OCI-LY1 (cell line): ENCODE measurements at regions not wholly inside any gene's neighbourhood (a gene's known extent, or its start where the extent isn't known, plus 50 kb on each side); places are given as distances from the start of the nearest gene placed in this dataset.

Source experiments
- H2AFZ ChIP-seq: fragments of 200-600 bp; sonication (generic), shearing (Covaris generic); 2 replicates; pipeline ENCODE4 v1.6.0; 2014; ENCODE audit warnings: antibody characterized with exemption, mild to moderate bottlenecking, low read length
- H3F3A ChIP-seq: fragments of 200-600 bp; sonication (generic), shearing (Covaris generic); 2 replicates; pipeline ENCODE4 v1.6.0; 2014; ENCODE audit warnings: mild to moderate bottlenecking, antibody characterized with exemption, low read length, moderate library complexity; ENCODE audit not compliant: insufficient read depth
- H3K27ac ChIP-seq: fragments of 200-600 bp; sonication (generic); 2 replicates; pipeline ENCODE4 v1.5.1; 2014; ENCODE audit warnings: low read length, mixed run types, mild to moderate bottlenecking, low read depth; ENCODE audit not compliant: poor library complexity, severe bottlenecking
- H3K27me3 ChIP-seq: fragments of 200-600 bp; sonication (generic); 2 replicates; pipeline ENCODE4 v1.6.0; 2014; ENCODE audit warnings: antibody characterized with exemption, mild to moderate bottlenecking, low read length, moderate library complexity; ENCODE audit not compliant: insufficient read depth
- H3K36me3 ChIP-seq: fragments of 200-600 bp; sonication (generic); 2 replicates; pipeline ENCODE4 v1.6.1; 2014; ENCODE audit warnings: mild to moderate bottlenecking, antibody characterized with exemption, low read length, moderate library complexity, mixed read lengths; ENCODE audit not compliant: insufficient read depth
- H3K4me1 ChIP-seq: fragments of 200-600 bp; sonication (generic); 2 replicates; pipeline ENCODE4 v1.5.1; 2014; ENCODE audit warnings: mild to moderate bottlenecking, low read length, moderate library complexity; ENCODE audit not compliant: insufficient read depth, severe bottlenecking
- H3K4me2 ChIP-seq: fragments of 200-600 bp; sonication (generic), shearing (Covaris generic); 2 replicates; pipeline ENCODE4 v1.6.1; 2014; ENCODE audit warnings: low read length
- H3K4me3 ChIP-seq: fragments of 200-600 bp; sonication (generic); 2 replicates; pipeline ENCODE4 v1.5.1; 2014; ENCODE audit warnings: low read length, low read depth, mild to moderate bottlenecking, mixed read lengths; ENCODE audit not compliant: poor library complexity, severe bottlenecking
- H3K79me2 ChIP-seq: fragments of 200-600 bp; shearing (Covaris generic); 2 replicates; pipeline ENCODE4 v1.6.1; 2016; ENCODE audit warnings: mixed run types, low read length, mixed read lengths; ENCODE audit not compliant: insufficient read depth
- H3K9ac ChIP-seq: fragments of 200-600 bp; sonication (generic), shearing (Covaris generic); 2 replicates; pipeline ENCODE4 v1.6.1; 2014; ENCODE audit warnings: mild to moderate bottlenecking, low read length, mixed read lengths
- H3K9me2 ChIP-seq: fragments of 200-600 bp; sonication (generic), shearing (Covaris generic); 2 replicates; pipeline ENCODE4 v1.6.1; 2014; ENCODE audit warnings: low read depth, mild to moderate bottlenecking, low read length, mixed read lengths
- H3K9me3 ChIP-seq: fragments of 200-600 bp; shearing (Covaris generic); 2 replicates; pipeline ENCODE4 v1.6.1; 2014; ENCODE audit warnings: low read length, mixed read lengths
- H4K20me1 ChIP-seq: fragments of 200-600 bp; sonication (generic), shearing (Covaris generic); 2 replicates; pipeline ENCODE4 v1.6.0; 2016; ENCODE audit warnings: mild to moderate bottlenecking, low read length; ENCODE audit not compliant: insufficient read depth
- CTCF ChIP-seq: fragments of 200-600 bp; sonication (generic), shearing (Covaris generic); IDR thresholded peaks from 2 replicates; pipeline ENCODE4 v1.5.1; 2017; ENCODE audit warnings: mild to moderate bottlenecking, antibody characterized with exemption, low read length, moderate library complexity, mixed read lengths
- EZH2 ChIP-seq: fragments of 200-600 bp; sonication (generic), shearing (Covaris generic); IDR thresholded peaks from 2 replicates; pipeline ENCODE4 v1.8.0; 2017; ENCODE audit warnings: borderline replicate concordance, mixed run types, mild to moderate bottlenecking, antibody characterized with exemption, low read length, moderate library complexity, mixed read lengths

- Histone ChIP-seq H3K9ac (no peak overlapping the region), H3K4me2 (no peak overlapping the region), H3K9me3 (no peaks in the 10 kb centered on the region), H3K79me2 (no peaks in the 10 kb centered on the region), H3K9me2 (no peaks in the 10 kb centered on the region), H3K36me3 (no peaks in the 10 kb centered on the region), H2AFZ (no peak overlapping the region), H3K27ac (no peak overlapping the region), H3K27me3 (no peaks in the 10 kb centered on the region), H4K20me1 (no peaks in the 10 kb centered on the region), H3K4me1 (no peaks in the 10 kb centered on the region), H3K4me3 (no peak overlapping the region), H3F3A (no peaks in the 10 kb centered on the region)
- TF ChIP-seq CTCF (no peak), EZH2 (no peak)
These were observed 54.0 kb upstream of the ITPRID2 start for GRCh38 chr2:181837563-181837962.

DNA sequence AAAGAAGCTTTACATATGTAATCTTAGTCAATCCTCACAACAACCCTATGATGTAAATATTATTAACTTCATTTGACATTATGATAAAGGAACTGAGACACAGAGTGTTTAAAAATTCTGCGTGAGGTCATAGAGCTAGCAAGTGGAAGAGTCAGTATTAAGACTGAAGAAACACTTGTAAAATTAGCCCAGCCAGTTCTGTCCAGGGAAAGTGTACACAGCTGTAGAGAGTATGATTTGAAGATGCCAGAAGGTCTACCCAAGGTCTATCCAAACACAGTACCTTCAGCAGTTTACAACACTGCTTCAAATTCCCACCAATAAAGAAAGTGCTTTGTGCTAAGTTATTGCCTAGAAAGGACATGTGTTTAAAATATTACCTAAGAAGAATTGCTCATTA, 51.7 kb upstream of the ITPRID2 start:
- H3K4me3 ChIP-seq, result no peak overlapping the region
- H3F3A ChIP-seq, result no peaks in the 10 kb centered on the region
- no peaks in the 10 kb centered on the region for H4K20me1 ChIP-seq
- no peak overlapping the region for H3K27ac ChIP-seq
- no peak overlapping the region for H3K9ac ChIP-seq
- H3K9me2 ChIP-seq, result no peaks in the 10 kb centered on the region
- H3K79me2 ChIP-seq, result no peaks in the 10 kb centered on the region
- no peak overlapping the region for H3K4me2 ChIP-seq
- H3K36me3 ChIP-seq, result no peaks in the 10 kb centered on the region
- no peak for TF ChIP-seq EZH2
- H3K27me3 ChIP-seq, result no peaks in the 10 kb centered on the region
- no peaks in the 10 kb centered on the region for H3K4me1 ChIP-seq
- H2AFZ ChIP-seq, result no peak overlapping the region
- no peaks in the 10 kb centered on the region for H3K9me3 ChIP-seq

DNA sequence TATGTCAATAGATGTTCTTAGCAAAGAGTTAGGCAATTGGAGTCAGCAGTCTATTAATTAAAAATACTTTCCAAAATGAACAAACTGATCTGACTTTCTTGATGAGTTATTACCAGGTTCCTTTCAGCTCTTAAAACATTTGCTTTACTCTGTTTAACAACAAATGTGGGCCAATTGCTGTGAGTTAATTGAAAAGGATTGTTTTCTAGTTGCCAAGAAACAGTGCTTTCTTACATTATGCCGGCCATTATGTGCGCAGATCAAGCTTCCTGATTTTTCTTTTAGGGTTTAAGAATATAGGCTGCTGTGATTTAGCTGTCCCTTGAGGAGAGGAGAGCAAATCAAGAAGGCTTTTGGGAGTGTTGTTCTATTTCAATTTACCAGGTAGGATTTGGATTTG, 50.5 kb upstream of the ITPRID2 start:
- Histone ChIP-seq H3K79me2 (no peaks in the 10 kb centered on the region), H2AFZ (no peak overlapping the region), H3K4me1 (no peaks in the 10 kb centered on the region), H3K27me3 (no peaks in the 10 kb centered on the region), H3K36me3 (no peaks in the 10 kb centered on the region), H3K4me3 (no peak overlapping the region), H3K9ac (no peak overlapping the region), H3K27ac (no peak overlapping the region), H3K9me2 (no peaks in the 10 kb centered on the region), H3F3A (no peaks in the 10 kb centered on the region), H3K4me2 (no peak overlapping the region), H4K20me1 (no peaks in the 10 kb centered on the region), H3K9me3 (no peaks in the 10 kb centered on the region)
- TF ChIP-seq CTCF, result no peak
- no peak for TF ChIP-seq EZH2
